Fibroblast of villous mesenchyme (primary cell): ENCODE measurements at regions not wholly inside any gene's neighbourhood (a gene's known extent, or its start where the extent isn't known, plus 50 kb on each side); places are given as distances from the start of the nearest gene placed in this dataset.

Experiments
- DNase-seq: peaks from one replicate; pipeline ENCODE4 v3.0.0-alpha.2; 2010; ENCODE audit warnings: low read depth
- H3K4me3 ChIP-seq: 2 replicates; pipeline ENCODE4 v1.5.1; 2011; ENCODE audit warnings: low read depth, mild to moderate bottlenecking, low read length
- CTCF ChIP-seq: IDR thresholded peaks from 2 replicates; pipeline ENCODE4 v1.5.1; 2012; ENCODE audit warnings: low read depth, mild to moderate bottlenecking, low read length; ENCODE audit not compliant: insufficient read depth

- H3K4me3 ChIP-seq: no peak overlapping the region
- DNase-seq: no peak
- no peak for TF ChIP-seq CTCF
Measured at GRCh38 chrX:124680287-124680686, 333.9 kb downstream of the SH2D1A start.

- TF ChIP-seq CTCF: no peak
- DNase-seq: no peak
Measured at GRCh38 chrX:124690495-124690894, 344.1 kb downstream of the SH2D1A start.

DNA sequence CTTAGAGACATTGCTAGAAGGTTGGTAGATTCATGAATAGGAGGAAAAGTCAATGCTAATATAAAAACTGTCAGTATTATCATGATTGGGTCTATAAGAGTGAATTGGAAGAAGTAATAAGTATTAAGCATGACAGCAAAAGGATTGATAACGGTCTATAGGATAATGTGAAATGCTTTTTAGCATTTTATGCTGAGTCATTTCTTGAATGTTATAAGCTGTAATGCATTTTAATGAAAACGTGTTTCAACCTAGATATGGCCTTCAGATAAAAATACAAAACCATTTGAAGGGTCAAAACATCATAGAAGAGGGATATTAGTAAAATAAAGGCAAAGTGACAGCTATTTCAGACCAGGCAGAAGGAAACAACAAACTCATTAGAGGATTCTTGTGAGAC is 353.5 kb downstream of the SH2D1A start:
- DNase-seq: no peak
- H3K4me3 ChIP-seq: no peak overlapping the region
- TF ChIP-seq CTCF: no peak

More at GRCh38 chrX:124690495-124690894, 344.1 kb downstream of the SH2D1A start:
- no peak overlapping the region for H3K4me3 ChIP-seq

GRCh38 chrX:124717537-124717936 is 371.2 kb downstream of the SH2D1A start:
- DNase-seq: no peak
- no peak for TF ChIP-seq CTCF
- no peak overlapping the region for H3K4me3 ChIP-seq

DNA sequence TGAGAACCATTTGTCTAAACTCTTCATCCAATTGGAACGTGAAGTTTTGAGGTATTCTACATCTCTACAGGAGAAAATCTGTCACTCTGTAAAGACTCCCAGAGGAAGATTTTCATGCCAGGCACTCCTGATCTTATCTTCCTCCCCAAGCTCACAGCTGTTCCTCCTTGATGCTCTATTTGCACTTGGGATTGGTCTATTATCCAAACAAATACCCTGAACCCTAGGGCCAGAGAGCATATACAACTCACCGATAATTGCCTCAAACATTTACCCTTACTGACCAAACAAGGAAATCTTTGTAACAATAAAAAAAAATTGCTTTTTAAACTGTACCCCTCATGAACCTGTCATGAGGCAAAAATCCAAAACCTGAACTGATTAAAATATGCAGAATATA is 372.7 kb downstream of the SH2D1A start:
- H3K4me3 ChIP-seq: no peak overlapping the region
- TF ChIP-seq CTCF: no peak
- no peak for DNase-seq

GRCh38 chrX:124720532-124720931 is 374.2 kb downstream of the SH2D1A start:
- DNase-seq: no peak
- H3K4me3 ChIP-seq: no peak overlapping the region
- no peak for TF ChIP-seq CTCF

GRCh38 chrX:124725502-124725901 is 379.1 kb downstream of the SH2D1A start:
- no peak overlapping the region for H3K4me3 ChIP-seq
- no peak for TF ChIP-seq CTCF
- DNase-seq: no peak
